HG03457 (cell line): ENCODE measurements at regions not wholly inside any gene's neighbourhood (a gene's known extent, or its start where the extent isn't known, plus 50 kb on each side); places are given as distances from the start of the nearest gene placed in this dataset.
"Not testable (repeated sequence)": the region's sequence is repeated elsewhere in the genome, so short reads cannot be mapped to it uniquely, and the experiment has no call there.

Experiments
- ATAC-seq: cut with Tn5 transposase; IDR thresholded peaks from one replicate; pipeline ENCODE4 v1.9.1; 2021; ENCODE audit warnings: moderate number of reproducible peaks; ENCODE audit not compliant: unreplicated experiment

DNA sequence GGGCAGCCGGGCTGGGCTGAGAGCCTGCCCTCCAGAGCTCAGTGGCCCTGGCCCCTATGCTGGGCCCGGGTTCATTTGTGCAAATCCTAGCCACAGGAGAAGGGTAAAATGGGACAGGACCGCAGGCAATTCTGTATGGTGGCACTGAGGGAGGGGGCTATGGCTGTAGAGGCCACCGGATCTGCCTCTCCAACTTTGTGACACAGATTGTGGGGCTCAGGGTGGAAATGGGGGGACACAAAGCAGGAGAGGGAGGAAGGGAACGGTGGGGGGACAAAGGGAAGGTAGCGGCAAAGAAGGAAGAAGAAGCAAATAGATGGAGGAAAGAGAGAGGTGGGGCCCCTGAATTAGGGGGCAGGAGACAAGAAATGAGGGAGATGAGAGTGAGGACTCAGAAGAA is 201.1 kb downstream of the SMAD2 start:
- ATAC-seq: no peak

DNA sequence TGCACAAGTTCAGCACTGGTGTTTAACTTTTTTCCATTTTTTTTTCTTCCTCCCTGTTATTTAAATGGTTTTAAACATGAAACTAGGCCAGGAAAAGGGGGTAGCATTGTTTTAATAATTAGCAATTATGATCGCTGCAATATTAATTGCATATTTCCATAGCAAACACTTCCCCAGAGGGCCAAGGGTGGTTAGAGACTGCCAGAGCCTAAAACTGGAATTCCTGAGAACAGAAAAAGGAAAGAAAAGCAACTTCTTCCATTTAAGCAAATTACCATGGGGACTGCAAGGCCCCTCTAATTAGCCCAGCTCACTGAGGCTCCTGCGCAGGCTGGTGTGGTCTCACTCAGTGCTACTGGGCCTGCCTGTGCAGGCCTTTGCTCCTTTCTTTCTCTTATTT is 201.5 kb downstream of the SMAD2 start:
- no peak for ATAC-seq

DNA sequence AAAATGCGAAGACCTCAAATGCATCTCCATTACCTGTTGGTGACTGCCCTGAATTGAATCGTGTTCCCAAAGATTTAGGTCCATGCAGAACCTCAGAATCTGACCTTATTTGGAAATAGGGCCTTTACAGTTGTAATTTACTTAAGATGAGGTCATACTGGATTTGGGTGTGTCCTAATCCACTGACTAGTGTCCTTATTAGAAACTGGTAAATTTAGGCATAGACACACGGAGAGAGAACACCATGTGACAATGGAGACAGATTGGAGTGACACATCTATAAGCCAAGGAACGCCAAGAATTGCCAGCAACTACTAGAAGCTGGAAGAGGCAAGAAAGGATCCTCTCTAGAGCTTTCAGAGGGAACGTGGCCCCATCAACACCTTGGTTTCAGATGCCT is 203.1 kb downstream of the SMAD2 start:
- no peak for ATAC-seq

DNA sequence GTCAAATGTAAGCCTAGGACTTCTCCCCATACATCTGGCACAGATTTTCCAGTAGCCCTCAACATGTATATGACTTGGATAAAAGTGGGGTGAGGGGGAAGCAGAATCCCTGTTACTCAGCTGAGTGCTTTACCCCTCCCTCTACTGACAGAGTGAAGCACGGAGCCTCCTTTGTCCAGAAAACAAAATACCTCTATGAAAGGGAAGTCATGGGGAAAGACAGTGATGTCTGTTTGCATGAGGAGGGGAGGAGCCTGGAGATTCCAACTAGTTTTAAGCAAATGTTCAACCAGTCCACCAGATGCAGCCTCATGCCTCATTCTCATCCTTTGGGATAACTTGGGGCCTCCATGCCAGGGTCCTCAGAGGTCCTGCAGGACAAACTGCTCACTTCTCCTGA is 203.9 kb downstream of the SMAD2 start:
- ATAC-seq: no peak

DNA sequence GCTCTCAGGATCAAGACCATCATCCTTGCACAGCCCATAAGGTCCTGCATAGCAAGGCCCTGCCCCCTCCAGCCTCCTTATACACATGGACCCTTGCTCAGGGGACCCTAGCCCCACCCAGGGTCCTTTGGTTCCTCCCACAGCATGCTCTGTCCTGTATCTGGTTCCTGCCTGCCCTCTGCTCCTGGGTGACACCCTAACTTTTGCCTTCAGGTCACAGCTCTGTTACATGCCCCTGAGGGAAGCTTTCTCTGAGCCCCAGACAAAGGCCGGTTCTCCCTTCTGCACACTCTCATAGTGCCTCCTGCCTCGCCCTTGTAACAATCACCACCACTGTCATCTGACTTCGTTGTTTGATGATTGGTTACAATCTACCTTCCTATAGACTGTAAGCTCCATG is 204.8 kb downstream of the SMAD2 start:
- ATAC-seq: no peak

- ATAC-seq: no peak
Measured at GRCh38 chr18:47724186-47724975, 206.1 kb downstream of the SMAD2 start.

- ATAC-seq: no peak
Measured at GRCh38 chr18:47721876-47722275, 208.6 kb downstream of the SMAD2 start.

DNA sequence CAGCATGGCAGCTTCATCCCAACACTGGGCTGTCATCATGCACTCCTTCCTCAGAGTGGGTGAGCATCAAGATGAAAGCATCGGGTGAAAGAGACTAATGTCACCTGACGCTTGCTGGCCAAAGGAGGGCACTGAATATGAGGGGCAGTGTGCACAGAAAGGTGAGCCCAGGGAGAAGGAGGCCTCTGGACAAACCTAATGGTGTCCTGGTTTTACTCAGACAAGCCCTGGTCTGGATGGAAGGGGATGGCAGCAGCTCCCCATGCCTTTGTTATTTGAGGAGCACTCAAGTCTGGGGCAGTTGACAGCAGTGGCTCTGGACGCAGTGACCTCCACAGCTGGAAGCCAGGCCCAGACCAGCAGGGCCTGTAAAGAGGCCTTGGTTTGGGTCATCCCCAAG is 209.7 kb downstream of the SMAD2 start:
- no peak for ATAC-seq

DNA sequence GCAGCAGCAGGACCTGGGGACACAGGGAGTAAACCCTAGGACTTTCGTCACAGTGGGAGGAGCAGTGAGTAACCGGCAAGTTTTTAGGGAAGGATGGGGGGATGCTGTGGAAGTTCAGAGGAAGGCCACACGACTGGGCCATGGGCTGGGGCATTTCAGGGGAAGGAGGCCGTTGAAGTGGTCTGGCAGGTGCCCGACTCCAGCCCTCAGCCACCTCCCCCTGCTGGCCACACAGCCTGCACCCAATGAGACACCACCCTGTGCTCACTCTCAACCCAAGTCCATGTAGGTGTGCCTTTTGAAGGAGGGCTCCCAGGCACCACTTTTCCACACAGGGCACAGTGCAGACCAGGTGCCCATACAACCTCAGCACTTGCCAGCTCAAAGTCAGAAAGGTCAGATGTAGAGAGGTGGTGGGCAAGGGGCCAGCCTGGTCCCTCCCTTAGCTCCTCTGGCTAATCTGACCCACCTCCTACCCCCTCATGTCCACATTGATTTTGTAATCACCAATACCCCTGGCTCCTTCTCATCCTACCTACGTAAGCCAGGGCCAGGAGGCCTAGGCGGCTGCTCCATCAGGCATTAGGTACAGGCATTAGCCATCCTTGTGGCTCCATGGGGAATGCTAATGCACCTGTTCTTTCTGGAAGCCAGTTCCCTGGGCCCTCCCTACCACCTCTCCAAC is 211.2 kb downstream of the SMAD2 start:
- no peak for ATAC-seq

DNA sequence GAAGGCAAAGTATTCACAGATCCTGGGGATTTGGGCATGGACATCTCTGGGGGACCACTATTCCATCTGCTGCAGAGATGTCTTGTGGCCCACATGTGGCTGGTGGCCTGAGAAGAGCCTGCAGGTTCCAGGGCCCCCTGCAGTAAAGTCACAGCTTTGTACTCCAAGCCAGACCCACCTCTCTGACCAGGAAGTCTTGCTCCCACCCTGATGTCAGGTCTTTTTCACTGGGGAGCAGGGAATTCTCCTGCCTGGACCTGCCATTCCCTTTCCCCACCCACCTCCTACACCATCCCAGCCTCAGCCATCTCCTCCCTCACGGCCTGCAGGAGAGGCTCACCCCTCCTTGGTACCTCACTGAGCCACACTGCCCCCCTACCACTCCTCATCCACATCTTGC is 211.8 kb downstream of the SMAD2 start:
- no peak for ATAC-seq

GRCh38 chr18:47717257-47717656 is 213.2 kb downstream of the SMAD2 start:
- ATAC-seq: no peak

GRCh38 chr18:47716632-47717185 is 213.8 kb downstream of the SMAD2 start:
- ATAC-seq: no peak

GRCh38 chr18:47710451-47710850 is 220.0 kb downstream of the SMAD2 start:
- ATAC-seq: no peak

DNA sequence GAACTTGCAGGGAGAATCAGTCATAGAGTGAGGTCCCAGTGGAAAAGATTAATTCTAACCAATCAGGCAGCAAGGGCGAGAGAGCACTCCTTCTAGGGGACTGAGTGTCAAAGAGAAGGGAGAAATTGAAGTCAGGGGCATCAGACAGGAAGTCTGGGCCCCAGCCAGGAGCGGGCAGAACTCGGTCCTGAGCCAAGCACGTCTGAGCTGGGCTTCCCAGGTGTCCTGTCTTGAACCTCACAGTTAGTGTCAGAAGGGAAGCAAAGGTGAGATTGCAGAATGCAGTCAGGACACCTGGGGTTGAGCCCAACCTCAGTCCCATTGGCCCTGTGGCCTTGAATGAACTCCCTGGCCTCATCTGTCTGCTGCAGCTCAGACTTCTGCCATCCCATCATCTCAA is 220.9 kb downstream of the SMAD2 start:
- ATAC-seq: no peak

- ATAC-seq: no peak
Measured at GRCh38 chr18:47708206-47708605, 222.3 kb downstream of the SMAD2 start.

GRCh38 chr18:47701134-47701533 is 229.3 kb downstream of the SMAD2 start:
- no peak for ATAC-seq

GRCh38 chr18:47696870-47697269 is 233.6 kb downstream of the SMAD2 start:
- ATAC-seq: no peak

- ATAC-seq: no peak
Measured at GRCh38 chr18:47691611-47692010, 238.8 kb downstream of the SMAD2 start.

DNA sequence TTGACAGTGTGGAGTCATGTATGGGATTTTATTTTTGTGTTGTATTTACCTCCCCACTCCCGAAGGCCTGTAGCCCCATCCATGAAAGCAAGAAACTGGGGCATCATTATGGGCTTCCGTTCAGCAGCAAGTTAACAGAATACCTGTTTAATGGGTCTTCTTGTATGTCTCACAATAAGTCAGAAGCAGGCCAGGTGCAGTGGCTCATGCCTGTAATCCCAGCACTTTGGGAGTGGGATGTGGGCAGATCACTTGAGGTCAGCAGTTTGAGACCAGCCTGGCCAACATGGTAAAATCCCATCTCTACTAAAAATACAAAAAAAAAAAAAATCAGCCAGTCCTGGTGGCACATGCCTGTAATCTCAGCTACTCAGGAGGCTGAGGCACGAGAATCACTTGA is 239.7 kb downstream of the SMAD2 start:
- ATAC-seq: not testable (repeated sequence)

- no peak for ATAC-seq
Measured at GRCh38 chr18:47689371-47689770, 241.1 kb downstream of the SMAD2 start.

GRCh38 chr18:47686806-47687205 is 243.7 kb downstream of the SMAD2 start:
- no peak for ATAC-seq

DNA sequence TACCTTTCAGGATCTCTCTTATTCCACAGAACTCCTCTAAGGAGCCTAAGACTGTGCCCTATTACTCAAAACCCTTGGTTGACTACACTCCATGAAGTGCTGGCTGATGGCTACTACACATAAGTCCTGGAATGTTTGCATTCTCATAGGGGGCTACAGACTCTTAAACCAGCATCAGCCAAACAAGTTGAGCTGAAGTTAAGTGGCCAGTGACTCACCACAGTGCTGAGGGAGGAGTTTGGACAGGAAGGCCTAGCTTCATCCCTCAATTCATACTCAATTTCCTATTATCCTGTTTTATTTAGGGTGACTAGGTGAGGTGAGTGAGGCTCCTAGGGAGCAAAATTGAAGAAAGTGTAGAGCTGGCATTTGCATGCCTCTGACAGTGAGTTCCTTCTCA is 246.7 kb downstream of the SMAD2 start:
- ATAC-seq: no peak
